Adrenal gland (tissue), 5 donors: ENCODE measurements at regions not wholly inside any gene's neighbourhood (a gene's known extent, or its start where the extent isn't known, plus 50 kb on each side); places are given as distances from the start of the nearest gene placed in this dataset.
A peak's percentile ranks its signal among the peaks of the same experiment; 100 is the strongest.

ENCODE experiments used
- CTCF ChIP-seq, 6 experiments: fragments of 450-650 bp in 4 of 6; fragments of 200-600 bp in 2 of 6; sonication (generic) in 1 of 6; IDR thresholded peaks; 1 replicate in 5 of 6; 2 replicates in 1 of 6; pipeline versions ENCODE4 v1.5.1 to v1.8.0; 2016 to 2021; ENCODE audit warnings: antibody characterized with exemption in 6 of 6, mild to moderate bottlenecking in 2 of 6, moderate library complexity in 1 of 6
- POLR2A ChIP-seq, 2 donors: fragments of 450-650 bp; IDR thresholded peaks; one replicate each; pipeline ENCODE4 v1.6.1; 2017; ENCODE audit warnings: antibody characterized with exemption in 2 of 2, mild to moderate bottlenecking in 2 of 2, moderate library complexity in 1 of 2
- donor health status: DM: no; HTN: no; CAD: no.

- TF ChIP-seq POLR2A (IDR thresholded peaks at IDR 0.05) (no peak), CTCF (IDR thresholded peaks at IDR 0.05) (peak in 1 of 6 experiments; percentile 13)
These were observed 112.2 kb upstream of the SLC6A11 start for GRCh38 chr3:10703875-10704274.
